ENCODE measurements at regions not wholly inside any gene's neighbourhood (a gene's known extent, or its start where the extent isn't known, plus 50 kb on each side); places are given as distances from the start of the nearest gene placed in this dataset.

DNA sequence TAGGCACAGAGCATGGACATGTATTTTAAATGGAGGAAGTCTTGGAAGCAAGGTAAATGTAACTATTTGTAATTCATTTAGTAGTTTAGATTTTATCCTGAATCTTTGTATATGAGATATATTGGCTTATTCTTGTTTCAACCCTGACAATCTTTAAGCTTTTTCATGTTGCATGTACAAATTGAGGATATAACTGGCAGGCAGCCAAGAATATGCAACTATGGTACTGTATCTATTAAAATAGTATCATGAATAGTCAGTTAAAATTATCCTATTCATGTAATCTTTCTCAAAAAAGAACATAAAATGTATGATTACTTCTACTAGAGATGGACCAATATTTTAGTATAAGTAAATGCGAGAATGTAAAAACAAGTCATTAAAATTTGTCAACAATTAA is 1141.5 kb downstream of the PCDH18 start:
- Mint-ChIP-seq H3K27ac (no peak overlapping the region), H3K9me3 (peaks cover 2% of the 10 kb centered on the region), H3K4me1 (no peaks in the 10 kb centered on the region), H3K4me3 (no peak overlapping the region), H3K27me3 (ENCODE audit: low read depth, poor library complexity) (peaks cover 3% of the 10 kb centered on the region), H3K36me3 (ENCODE audit: low read depth) (no peaks in the 10 kb centered on the region)
- TF ChIP-seq, protein P1, sequence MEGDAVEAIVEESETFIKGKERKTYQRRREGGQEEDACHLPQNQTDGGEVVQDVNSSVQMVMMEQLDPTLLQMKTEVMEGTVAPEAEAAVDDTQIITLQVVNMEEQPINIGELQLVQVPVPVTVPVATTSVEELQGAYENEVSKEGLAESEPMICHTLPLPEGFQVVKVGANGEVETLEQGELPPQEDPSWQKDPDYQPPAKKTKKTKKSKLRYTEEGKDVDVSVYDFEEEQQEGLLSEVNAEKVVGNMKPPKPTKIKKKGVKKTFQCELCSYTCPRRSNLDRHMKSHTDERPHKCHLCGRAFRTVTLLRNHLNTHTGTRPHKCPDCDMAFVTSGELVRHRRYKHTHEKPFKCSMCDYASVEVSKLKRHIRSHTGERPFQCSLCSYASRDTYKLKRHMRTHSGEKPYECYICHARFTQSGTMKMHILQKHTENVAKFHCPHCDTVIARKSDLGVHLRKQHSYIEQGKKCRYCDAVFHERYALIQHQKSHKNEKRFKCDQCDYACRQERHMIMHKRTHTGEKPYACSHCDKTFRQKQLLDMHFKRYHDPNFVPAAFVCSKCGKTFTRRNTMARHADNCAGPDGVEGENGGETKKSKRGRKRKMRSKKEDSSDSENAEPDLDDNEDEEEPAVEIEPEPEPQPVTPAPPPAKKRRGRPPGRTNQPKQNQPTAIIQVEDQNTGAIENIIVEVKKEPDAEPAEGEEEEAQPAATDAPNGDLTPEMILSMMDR (IDR thresholded peaks at IDR 0.05) = no peak
- no peak for DNase-seq

DNA sequence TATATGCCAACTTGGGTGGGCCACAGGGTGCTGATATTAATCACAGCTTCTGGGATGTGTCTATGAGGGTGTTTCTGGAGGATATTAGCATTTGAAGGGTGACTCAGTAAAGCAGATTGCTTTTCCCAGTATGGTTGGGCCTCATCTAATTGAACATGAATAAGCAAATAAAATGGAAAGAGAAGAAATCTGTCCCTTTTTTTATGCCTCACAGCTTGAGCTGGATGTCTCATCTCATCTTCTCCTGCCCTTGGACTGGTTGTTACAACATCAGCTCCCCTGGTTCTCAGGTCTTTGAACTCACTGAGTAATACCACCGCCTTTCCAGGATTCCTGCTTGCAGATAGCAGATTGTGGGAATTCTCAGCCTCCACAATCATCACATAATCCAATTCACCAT is 1149.2 kb downstream of the PCDH18 start:
- TF ChIP-seq, protein P1 (IDR thresholded peaks at IDR 0.05) = no peak
- Mint-ChIP-seq H3K27me3 (ENCODE audit: low read depth, poor library complexity) (peaks cover 3% of the 10 kb centered on the region), H3K27ac (no peak overlapping the region), H3K36me3 (ENCODE audit: low read depth) (no peaks in the 10 kb centered on the region), H3K4me3 (no peak overlapping the region), H3K4me1 (no peaks in the 10 kb centered on the region), H3K9me3 (no peaks in the 10 kb centered on the region)
- no peak for DNase-seq

DNA sequence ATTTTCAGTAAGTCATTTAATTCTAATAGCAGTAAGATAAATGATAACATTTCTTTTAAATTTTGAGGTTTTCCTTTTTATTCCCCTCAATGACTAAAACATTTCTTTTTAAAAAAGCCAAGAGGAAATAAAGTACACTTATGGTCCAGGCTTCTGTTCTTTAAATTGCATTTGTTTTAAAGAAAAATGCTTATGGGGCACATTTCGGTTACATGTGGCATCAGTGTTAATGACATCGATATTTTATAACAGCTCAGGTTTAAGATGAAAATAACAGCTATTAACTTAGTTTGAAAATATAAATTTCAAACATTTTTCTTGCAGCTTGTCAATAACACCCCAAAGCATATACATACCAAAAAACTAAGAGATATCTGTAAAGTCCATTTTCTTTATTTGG is 1161.1 kb downstream of the PCDH18 start:
- no peaks in the 10 kb centered on the region for H3K36me3 Mint-ChIP-seq (ENCODE audit: low read depth)
- no peaks in the 10 kb centered on the region for H3K4me1 Mint-ChIP-seq
- no peak for DNase-seq
- no peaks in the 10 kb centered on the region for H3K9me3 Mint-ChIP-seq
- TF ChIP-seq, protein P1 (IDR thresholded peaks at IDR 0.05) = no peak
- no peak overlapping the region for H3K27ac Mint-ChIP-seq
- H3K4me3 Mint-ChIP-seq = no peak overlapping the region
- H3K27me3 Mint-ChIP-seq (ENCODE audit: low read depth, poor library complexity) = no peaks in the 10 kb centered on the region

DNA sequence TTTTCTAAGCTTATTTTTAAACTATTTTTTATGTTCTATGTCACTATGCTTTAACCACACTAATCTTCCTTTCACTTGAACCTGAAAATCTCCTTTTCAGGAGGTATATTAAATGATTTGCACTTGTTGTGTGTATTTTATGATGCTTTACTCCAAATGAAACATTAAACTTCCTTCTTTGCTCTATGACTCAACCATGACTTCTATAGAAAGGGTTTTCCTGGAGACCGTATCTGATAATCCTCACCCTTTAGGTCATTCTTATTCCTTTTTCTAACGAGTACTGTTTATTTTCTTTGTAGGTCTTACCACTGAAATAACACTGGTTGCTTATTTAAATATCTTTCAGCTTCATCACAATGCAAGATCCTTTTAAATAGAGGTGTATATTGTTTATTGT is 1163.2 kb downstream of the PCDH18 start:
- Mint-ChIP-seq H3K36me3 (ENCODE audit: low read depth) (no peaks in the 10 kb centered on the region), H3K9me3 (no peaks in the 10 kb centered on the region), H3K4me1 (no peaks in the 10 kb centered on the region), H3K27me3 (ENCODE audit: low read depth, poor library complexity) (no peaks in the 10 kb centered on the region), H3K27ac (no peak overlapping the region), H3K4me3 (no peak overlapping the region)
- no peak for DNase-seq
- TF ChIP-seq, protein P1 (IDR thresholded peaks at IDR 0.05) = no peak

DNA sequence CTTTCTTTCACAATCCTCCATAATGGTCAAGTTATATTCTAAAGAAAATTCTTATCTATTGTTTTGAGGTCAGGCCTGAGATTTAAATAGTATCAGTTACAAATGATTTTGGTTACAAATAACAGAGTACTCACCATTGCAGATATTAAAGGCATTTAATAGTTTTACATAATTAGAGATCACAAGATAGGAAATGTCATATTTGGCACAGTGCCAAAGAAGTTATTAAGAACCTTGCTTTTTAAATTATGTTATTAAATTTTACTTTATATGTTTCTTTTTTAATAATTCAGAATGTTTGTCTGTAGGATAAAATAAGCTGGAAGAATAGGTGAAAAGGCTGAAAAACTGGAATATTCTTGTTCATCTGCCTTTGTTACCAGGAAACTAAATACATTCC is 1174.7 kb downstream of the PCDH18 start:
- Mint-ChIP-seq H3K27me3 (ENCODE audit: low read depth, poor library complexity) (peaks cover 3% of the 10 kb centered on the region), H3K9me3 (no peaks in the 10 kb centered on the region), H3K27ac (no peak overlapping the region), H3K4me3 (no peak overlapping the region), H3K4me1 (no peaks in the 10 kb centered on the region), H3K36me3 (ENCODE audit: low read depth) (no peaks in the 10 kb centered on the region)
- DNase-seq = no peak
- TF ChIP-seq, protein P1 (IDR thresholded peaks at IDR 0.05) = no peak

DNA sequence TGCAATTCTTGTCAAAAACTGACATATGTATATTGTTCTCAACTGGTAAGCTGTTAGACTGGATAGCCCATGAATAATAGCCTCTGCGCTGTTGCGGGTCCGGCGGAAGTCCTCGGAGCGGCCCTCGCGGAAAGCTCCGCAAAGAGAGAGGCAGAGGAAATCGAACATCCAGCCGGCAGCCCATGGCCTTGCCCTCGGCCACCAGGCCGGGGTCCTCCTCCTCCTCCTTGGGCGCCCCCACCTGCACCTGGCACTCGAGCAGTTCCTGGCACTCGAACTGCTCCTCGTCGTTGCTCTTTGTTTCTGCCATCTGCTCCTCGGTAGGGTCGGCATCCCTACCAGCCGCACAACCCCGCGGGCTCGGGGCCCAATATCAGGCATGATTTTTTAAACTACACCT is 1176.3 kb downstream of the PCDH18 start:
- H3K4me1 Mint-ChIP-seq = no peaks in the 10 kb centered on the region
- TF ChIP-seq, protein P1 (IDR thresholded peaks at IDR 0.05) = no peak
- no peak overlapping the region for H3K4me3 Mint-ChIP-seq

More for the DNA sequence above, 1176.3 kb downstream of the PCDH18 start:
- no peak overlapping the region for H3K27ac Mint-ChIP-seq
- no peaks in the 10 kb centered on the region for H3K36me3 Mint-ChIP-seq (ENCODE audit: low read depth)
- H3K9me3 Mint-ChIP-seq = no peaks in the 10 kb centered on the region
- no peak for DNase-seq
- no peaks in the 10 kb centered on the region for H3K27me3 Mint-ChIP-seq (ENCODE audit: low read depth, poor library complexity)

Measured in nephron progenitor cell (in vitro differentiated cells).